ENCODE measurements at regions not wholly inside any gene's neighbourhood (a gene's known extent, or its start where the extent isn't known, plus 50 kb on each side); places are given as distances from the start of the nearest gene placed in this dataset.

DNA sequence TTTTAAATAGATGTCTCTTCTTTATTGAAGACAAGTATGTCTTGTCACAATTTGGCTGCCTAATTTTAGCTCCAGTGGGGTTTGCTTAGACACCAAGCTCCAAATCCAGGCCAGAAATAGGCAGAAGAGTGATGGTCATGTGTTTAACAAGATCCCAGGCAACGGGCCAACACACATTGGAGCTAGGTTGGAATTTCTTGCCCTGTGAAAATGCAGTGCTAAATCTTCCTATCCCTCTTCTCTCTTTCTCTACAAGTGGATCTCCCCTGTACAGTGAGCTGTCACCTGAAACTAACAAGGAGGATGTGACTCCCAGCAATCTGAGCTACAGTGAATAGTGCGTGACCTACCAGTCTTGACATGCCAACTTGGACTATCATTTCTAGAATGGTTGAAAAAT, 65.3 kb upstream of the VGLL2 start:
- no peak overlapping the region for H3K4me2 ChIP-seq (ENCODE audit: low read length)

DNA sequence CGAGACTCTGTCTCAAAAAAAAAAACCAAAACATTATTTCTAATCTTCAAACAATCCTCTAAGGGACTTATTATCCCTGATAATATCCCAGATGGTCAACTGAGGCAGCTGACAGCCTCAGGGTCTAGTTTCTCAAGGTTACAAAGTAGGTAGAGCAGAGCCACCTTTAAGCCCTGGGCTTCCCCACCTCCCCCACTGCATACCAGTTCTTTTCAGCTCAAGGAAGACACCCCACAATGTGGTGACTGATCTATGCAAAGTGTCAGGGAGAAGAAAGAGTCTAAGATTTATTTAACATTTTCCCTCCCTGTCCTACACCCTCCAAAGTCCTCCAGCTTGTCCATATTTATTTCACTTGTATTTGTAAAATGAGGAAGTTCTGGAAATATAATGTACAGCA, 60.5 kb upstream of the VGLL2 start:
- Histone ChIP-seq H3K27me3 (ENCODE audit: control insufficient read depth, low read length) (no peaks in the 10 kb centered on the region), H3K9me2 (replicated peaks; ENCODE audit: control insufficient read depth, low read length) (no peaks in the 10 kb centered on the region), H3K4me1 (ENCODE audit: control insufficient read depth, low read length) (no peaks in the 10 kb centered on the region), H4K20me1 (ENCODE audit: control insufficient read depth, insufficient read depth, low read depth, low read length) (no peaks in the 10 kb centered on the region), H3K4me2 (ENCODE audit: low read length) (no peak overlapping the region), H3F3A (ENCODE audit: control insufficient read depth, insufficient read depth) (no peaks in the 10 kb centered on the region), H3K27ac (ENCODE audit: low read depth, low read length) (no peak overlapping the region), H3K36me3 (ENCODE audit: control insufficient read depth, low read length) (no peaks in the 10 kb centered on the region), H3K4me3 (ENCODE audit: low read length) (no peak overlapping the region), H3K79me2 (ENCODE audit: control insufficient read depth, low read length) (no peaks in the 10 kb centered on the region), H3K9me3 (ENCODE audit: control insufficient read depth, insufficient read depth, low read length) (no peaks in the 10 kb centered on the region)
- no peak for TF ChIP-seq EZH2phosphoT487 (IDR thresholded peaks at IDR 0.05; ENCODE audit: borderline replicate concordance, low read length)
- TF ChIP-seq, protein P1, sequence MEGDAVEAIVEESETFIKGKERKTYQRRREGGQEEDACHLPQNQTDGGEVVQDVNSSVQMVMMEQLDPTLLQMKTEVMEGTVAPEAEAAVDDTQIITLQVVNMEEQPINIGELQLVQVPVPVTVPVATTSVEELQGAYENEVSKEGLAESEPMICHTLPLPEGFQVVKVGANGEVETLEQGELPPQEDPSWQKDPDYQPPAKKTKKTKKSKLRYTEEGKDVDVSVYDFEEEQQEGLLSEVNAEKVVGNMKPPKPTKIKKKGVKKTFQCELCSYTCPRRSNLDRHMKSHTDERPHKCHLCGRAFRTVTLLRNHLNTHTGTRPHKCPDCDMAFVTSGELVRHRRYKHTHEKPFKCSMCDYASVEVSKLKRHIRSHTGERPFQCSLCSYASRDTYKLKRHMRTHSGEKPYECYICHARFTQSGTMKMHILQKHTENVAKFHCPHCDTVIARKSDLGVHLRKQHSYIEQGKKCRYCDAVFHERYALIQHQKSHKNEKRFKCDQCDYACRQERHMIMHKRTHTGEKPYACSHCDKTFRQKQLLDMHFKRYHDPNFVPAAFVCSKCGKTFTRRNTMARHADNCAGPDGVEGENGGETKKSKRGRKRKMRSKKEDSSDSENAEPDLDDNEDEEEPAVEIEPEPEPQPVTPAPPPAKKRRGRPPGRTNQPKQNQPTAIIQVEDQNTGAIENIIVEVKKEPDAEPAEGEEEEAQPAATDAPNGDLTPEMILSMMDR (IDR thresholded peaks at IDR 0.05; ENCODE audit: low read depth, low read length, poor library complexity, severe bottlenecking): no peak

More for the DNA sequence above, 65.3 kb upstream of the VGLL2 start:
- Histone ChIP-seq H3K4me3 (ENCODE audit: low read length) (no peak overlapping the region), H3K9me2 (replicated peaks; ENCODE audit: control insufficient read depth, low read length) (no peaks in the 10 kb centered on the region), H3K4me1 (ENCODE audit: control insufficient read depth, low read length) (no peaks in the 10 kb centered on the region), H3K27ac (ENCODE audit: low read depth, low read length) (no peak overlapping the region), H3K9me3 (ENCODE audit: control insufficient read depth, insufficient read depth, low read length) (no peaks in the 10 kb centered on the region), H3K36me3 (ENCODE audit: control insufficient read depth, low read length) (no peaks in the 10 kb centered on the region), H4K20me1 (ENCODE audit: control insufficient read depth, insufficient read depth, low read depth, low read length) (no peaks in the 10 kb centered on the region), H3F3A (ENCODE audit: control insufficient read depth, insufficient read depth) (no peaks in the 10 kb centered on the region), H3K79me2 (ENCODE audit: control insufficient read depth, low read length) (no peaks in the 10 kb centered on the region), H3K27me3 (ENCODE audit: control insufficient read depth, low read length) (no peaks in the 10 kb centered on the region)
- TF ChIP-seq EZH2phosphoT487 (IDR thresholded peaks at IDR 0.05; ENCODE audit: borderline replicate concordance, low read length): no peak
- TF ChIP-seq, protein P1 (IDR thresholded peaks at IDR 0.05; ENCODE audit: low read depth, low read length, poor library complexity, severe bottlenecking): no peak

DNA sequence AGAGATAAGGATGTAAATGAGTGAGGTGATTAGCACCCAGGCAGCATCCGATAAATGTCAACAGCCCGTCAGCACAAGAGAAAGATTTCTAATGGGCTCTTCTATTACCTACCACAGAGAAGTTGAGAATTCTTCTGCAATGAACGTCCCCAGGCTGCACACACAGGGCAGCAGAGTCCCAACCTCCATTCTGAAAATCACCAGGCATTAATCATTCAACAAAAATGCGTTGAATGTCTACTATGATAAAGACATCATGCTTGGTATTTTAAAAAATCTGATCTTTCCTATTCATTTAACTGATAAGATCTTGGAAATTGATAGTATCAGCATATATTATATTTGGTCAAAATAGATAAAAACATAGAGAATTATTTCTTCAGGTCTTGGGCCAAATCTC, 59.5 kb upstream of the VGLL2 start:
- Histone ChIP-seq H3K79me2 (ENCODE audit: control insufficient read depth, low read length) (no peaks in the 10 kb centered on the region), H3K27ac (ENCODE audit: low read depth, low read length) (no peak overlapping the region), H4K20me1 (ENCODE audit: control insufficient read depth, insufficient read depth, low read depth, low read length) (no peaks in the 10 kb centered on the region), H3K27me3 (ENCODE audit: control insufficient read depth, low read length) (no peaks in the 10 kb centered on the region), H3K4me1 (ENCODE audit: control insufficient read depth, low read length) (no peaks in the 10 kb centered on the region), H3K36me3 (ENCODE audit: control insufficient read depth, low read length) (no peaks in the 10 kb centered on the region), H3K9me3 (ENCODE audit: control insufficient read depth, insufficient read depth, low read length) (no peaks in the 10 kb centered on the region), H3F3A (ENCODE audit: control insufficient read depth, insufficient read depth) (no peaks in the 10 kb centered on the region), H3K9me2 (replicated peaks; ENCODE audit: control insufficient read depth, low read length) (no peaks in the 10 kb centered on the region), H3K4me2 (ENCODE audit: low read length) (no peak overlapping the region), H3K4me3 (ENCODE audit: low read length) (no peak overlapping the region)
- TF ChIP-seq, protein P1 (IDR thresholded peaks at IDR 0.05; ENCODE audit: low read depth, low read length, poor library complexity, severe bottlenecking): no peak
- no peak for TF ChIP-seq EZH2phosphoT487 (IDR thresholded peaks at IDR 0.05; ENCODE audit: borderline replicate concordance, low read length)

DNA sequence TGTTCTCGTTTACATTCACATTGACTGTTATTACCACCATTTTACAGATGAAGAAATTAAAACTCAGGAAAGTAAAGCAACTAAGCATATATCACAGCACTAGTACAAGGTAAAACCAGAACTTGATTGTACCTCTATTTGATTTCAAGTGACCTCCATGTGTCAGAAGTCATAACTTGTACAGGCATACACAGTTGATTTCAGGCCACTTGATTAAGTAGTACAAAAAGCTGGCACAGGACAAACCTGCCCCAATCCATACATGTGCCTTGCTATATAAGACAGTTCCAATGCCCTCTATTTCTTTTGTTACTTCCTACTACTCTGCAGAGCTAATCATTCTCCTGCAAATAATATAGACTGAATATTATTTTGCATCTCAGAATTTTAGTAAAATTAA, 58.8 kb upstream of the VGLL2 start:
- H3K4me1 ChIP-seq (ENCODE audit: control insufficient read depth, low read length): no peaks in the 10 kb centered on the region
- H4K20me1 ChIP-seq (ENCODE audit: control insufficient read depth, insufficient read depth, low read depth, low read length): no peaks in the 10 kb centered on the region
- no peaks in the 10 kb centered on the region for H3K36me3 ChIP-seq (ENCODE audit: control insufficient read depth, low read length)
- TF ChIP-seq, protein P1 (IDR thresholded peaks at IDR 0.05; ENCODE audit: low read depth, low read length, poor library complexity, severe bottlenecking): no peak
- TF ChIP-seq EZH2phosphoT487 (IDR thresholded peaks at IDR 0.05; ENCODE audit: borderline replicate concordance, low read length): no peak
- H3K9me3 ChIP-seq (ENCODE audit: control insufficient read depth, insufficient read depth, low read length): no peaks in the 10 kb centered on the region
- H3K9me2 ChIP-seq (replicated peaks; ENCODE audit: control insufficient read depth, low read length): no peaks in the 10 kb centered on the region
- H3K27ac ChIP-seq (ENCODE audit: low read depth, low read length): no peak overlapping the region
- H3K4me3 ChIP-seq (ENCODE audit: low read length): no peak overlapping the region
- no peaks in the 10 kb centered on the region for H3K27me3 ChIP-seq (ENCODE audit: control insufficient read depth, low read length)
- no peak overlapping the region for H3K4me2 ChIP-seq (ENCODE audit: low read length)
- H3F3A ChIP-seq (ENCODE audit: control insufficient read depth, insufficient read depth): no peaks in the 10 kb centered on the region
- H3K79me2 ChIP-seq (ENCODE audit: control insufficient read depth, low read length): no peaks in the 10 kb centered on the region
